Ureter (tissue), 1 donor: ENCODE measurements at regions not wholly inside any gene's neighbourhood (a gene's known extent, or its start where the extent isn't known, plus 50 kb on each side); places are given as distances from the start of the nearest gene placed in this dataset.

Experiments
- DNase-seq: peaks from one replicate; pipeline ENCODE4 v3.0.0-alpha.2; 2020; ENCODE audit warnings: low spot score
- donor health status: DM: yes; HTN: yes; CAD: no.

- DNase-seq: no peak
These were observed 59.7 kb upstream of the ARID2 start for GRCh38 chr12:45669792-45670191.

GRCh38 chr12:45670346-45671065 is 59.0 kb upstream of the ARID2 start:
- DNase-seq: no peak

GRCh38 chr12:45671254-45671653 is 58.3 kb upstream of the ARID2 start:
- no peak for DNase-seq

DNA sequence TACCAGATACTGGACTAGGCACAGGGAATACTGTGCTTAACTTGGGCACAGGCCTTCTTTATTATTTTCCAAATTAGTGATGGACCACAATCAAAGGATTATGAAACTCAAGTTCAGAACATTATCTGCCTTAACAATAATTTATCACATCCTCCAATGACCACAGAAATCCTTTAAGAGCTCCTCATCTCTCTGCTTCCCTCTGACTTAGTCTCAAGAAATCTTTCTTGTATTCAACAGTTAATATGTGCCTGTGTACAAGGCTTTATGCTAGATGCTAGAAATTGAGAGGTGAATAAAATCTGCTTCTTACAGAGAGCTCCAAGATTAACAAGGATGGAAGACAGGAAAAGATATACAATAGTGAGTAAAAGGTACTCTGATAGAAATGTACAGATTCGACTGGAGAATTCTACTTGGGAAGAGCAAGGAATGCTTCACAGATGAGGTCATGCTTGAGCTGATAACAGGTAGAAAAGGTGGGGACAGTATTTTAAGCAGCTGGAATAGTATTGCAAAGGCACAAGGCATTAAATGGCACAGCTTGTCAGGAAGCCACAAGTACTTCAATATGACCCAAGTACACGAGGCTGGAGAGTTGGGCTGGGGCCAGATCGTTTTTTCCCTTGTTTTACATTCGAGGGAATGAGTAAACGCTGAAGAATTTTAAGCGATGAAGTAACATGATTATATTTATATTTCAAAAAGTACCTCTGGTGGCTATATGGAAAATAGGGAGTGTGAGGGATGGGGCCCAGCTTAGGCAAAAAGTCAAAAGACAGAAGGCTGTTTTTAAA is 55.1 kb upstream of the ARID2 start:
- DNase-seq: no peak

DNA sequence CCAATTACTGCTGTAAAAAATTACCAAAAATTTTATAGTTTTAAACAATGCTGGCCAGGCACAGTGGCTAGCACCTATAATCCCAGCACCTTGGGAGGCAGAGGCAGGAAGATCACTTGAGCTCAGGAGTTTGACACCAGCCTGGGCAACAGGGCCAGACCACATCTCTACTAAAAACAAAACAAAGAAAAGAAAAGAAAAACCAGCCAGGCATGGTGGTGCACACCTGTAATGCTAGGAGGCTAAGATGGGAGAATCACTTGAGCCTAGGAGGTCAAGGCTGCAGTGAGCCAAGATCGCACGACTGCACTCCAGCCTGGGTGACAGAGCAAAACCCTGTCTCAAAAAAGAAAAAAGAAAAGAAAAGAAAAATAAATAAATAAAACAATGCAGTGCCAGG is 54.0 kb upstream of the ARID2 start:
- no peak for DNase-seq
